ENCODE measurements at regions not wholly inside any gene's neighbourhood (a gene's known extent, or its start where the extent isn't known, plus 50 kb on each side); places are given as distances from the start of the nearest gene placed in this dataset.
A peak's percentile ranks its signal among the peaks of the same experiment; 100 is the strongest.

- Histone ChIP-seq H3K27ac (no peak overlapping the region), H3K4me1 (peaks cover 0 to 1% (median under 1%) of the 10 kb centered on the region in 4 donors), H3K36me3 (peaks cover 0 to 24% (median 9%) of the 10 kb centered on the region in 4 donors), H3K4me3 (no peak overlapping the region), H3K27me3 (no peaks in the 10 kb centered on the region), H3K9me3 (no peaks in the 10 kb centered on the region)
- in situ Hi-C loops (cut with MboI; ENCODE audit: low pct_ligation_motif_present in 1 of 4, low pct_unique_long_range_greater_than_20kb in 1 of 4, low sequenced_read_pairs in 3 of 4) (no loop called here), intact Hi-C loops (cut with DNase I; ENCODE audit: low total_unique reads) (no loop called here)
- TF ChIP-seq EP300 (IDR thresholded peaks at IDR 0.05; ENCODE audit: low read depth) (no peak), POLR2AphosphoS5 (IDR thresholded peaks at IDR 0.05) (no peak), POLR2A (IDR thresholded peaks at IDR 0.05) (no peak), CTCF (IDR thresholded peaks at IDR 0.05) (no peak)
- DNase-seq, result no peak
- WGBS, 2 donors (ENCODE audit: low coverage in 1 of 2), result 67 to 73% methylated on average over 1 of the region's 1 CpG
These were observed 115.3 kb downstream of the LTN1 start for GRCh38 chr21:28877318-28877884.

GRCh38 chr21:28875078-28875477 lies 117.6 kb downstream of the LTN1 start:
- H3K36me3 ChIP-seq, result peaks cover 0 to 18% (median 5%) of the 10 kb centered on the region in 4 donors
- DNase-seq, result no peak
- in situ Hi-C loops (cut with MboI; ENCODE audit: low pct_ligation_motif_present in 1 of 4, low pct_unique_long_range_greater_than_20kb in 1 of 4, low sequenced_read_pairs in 3 of 4) (no loop called here), intact Hi-C loops (cut with DNase I; ENCODE audit: low total_unique reads) (no loop called here)
- peaks cover 0 to 11% (median 8%) of the 10 kb centered on the region in 4 donors for H3K4me1 ChIP-seq
- WGBS, 2 donors (ENCODE audit: low coverage in 1 of 2), result 64% methylated on average over 5 of the region's 5 CpGs; no CpG with 5 or more reads in 1 of the 2 donors
- no peak overlapping the region for H3K4me3 ChIP-seq
- no peak overlapping the region for H3K27ac ChIP-seq
- no peaks in the 10 kb centered on the region for H3K27me3 ChIP-seq
- TF ChIP-seq EP300 (IDR thresholded peaks at IDR 0.05; ENCODE audit: low read depth), result no peak
- TF ChIP-seq CTCF (IDR thresholded peaks at IDR 0.05), result no peak
- TF ChIP-seq POLR2AphosphoS5 (IDR thresholded peaks at IDR 0.05), result no peak
- no peak for TF ChIP-seq POLR2A (IDR thresholded peaks at IDR 0.05)
- no peaks in the 10 kb centered on the region for H3K9me3 ChIP-seq

- in situ Hi-C loops (cut with MboI; ENCODE audit: low pct_ligation_motif_present in 1 of 4, low pct_unique_long_range_greater_than_20kb in 1 of 4, low sequenced_read_pairs in 3 of 4), result no loop called here
- 89% methylated on average over 5 of the region's 5 CpGs; no CpG with 5 or more reads in 1 of the 2 donors for WGBS, 2 donors (ENCODE audit: low coverage in 1 of 2)
- Histone ChIP-seq H3K4me3 (no peak overlapping the region), H3K9me3 (no peaks in the 10 kb centered on the region), H3K36me3 (peaks cover 0 to 11% (median 0%) of the 10 kb centered on the region in 4 donors), H3K27ac (peak overlapping the region in 2 of 4 donors; percentile 20 to 57), H3K27me3 (no peaks in the 10 kb centered on the region), H3K4me1 (peaks cover 0 to 14% (median 8%) of the 10 kb centered on the region in 4 donors)
- no peak for DNase-seq
- TF ChIP-seq POLR2A (IDR thresholded peaks at IDR 0.05) (no peak), CTCF (IDR thresholded peaks at IDR 0.05) (no peak), POLR2AphosphoS5 (IDR thresholded peaks at IDR 0.05) (no peak), EP300 (IDR thresholded peaks at IDR 0.05; ENCODE audit: low read depth) (no peak)
- intact Hi-C loops (cut with DNase I; ENCODE audit: low total_unique reads), result no loop called here
These were observed 120.5 kb downstream of the LTN1 start for GRCh38 chr21:28872218-28872617.

- Histone ChIP-seq H3K27ac (peak overlapping the region in 2 of 4 donors; percentile 20 to 57), H3K9me3 (no peaks in the 10 kb centered on the region), H3K27me3 (no peaks in the 10 kb centered on the region), H3K4me1 (peaks cover 0 to 14% (median 8%) of the 10 kb centered on the region in 4 donors), H3K4me3 (no peak overlapping the region), H3K36me3 (peaks cover 0 to 11% (median 0%) of the 10 kb centered on the region in 4 donors)
- TF ChIP-seq POLR2AphosphoS5 (IDR thresholded peaks at IDR 0.05) (no peak), POLR2A (IDR thresholded peaks at IDR 0.05) (no peak), EP300 (IDR thresholded peaks at IDR 0.05; ENCODE audit: low read depth) (no peak), CTCF (IDR thresholded peaks at IDR 0.05) (no peak)
- DNase-seq, result peak; percentile 18
- intact Hi-C loops (cut with DNase I; ENCODE audit: low total_unique reads) (no loop called here), in situ Hi-C loops (cut with MboI; ENCODE audit: low pct_ligation_motif_present in 1 of 4, low pct_unique_long_range_greater_than_20kb in 1 of 4, low sequenced_read_pairs in 3 of 4) (no loop called here)
- 84 to 90% methylated on average over 2 to 3 of the region's 3 CpGs for WGBS, 2 donors (ENCODE audit: low coverage in 1 of 2)
These were observed 121.2 kb downstream of the LTN1 start for GRCh38 chr21:28871388-28872010.

Measured in transverse colon (tissue), 4 donors.